Astrocyte (in vitro differentiated cells and primary cell): ENCODE measurements at regions not wholly inside any gene's neighbourhood (a gene's known extent, or its start where the extent isn't known, plus 50 kb on each side); places are given as distances from the start of the nearest gene placed in this dataset.

ENCODE experiments used
- CTCF ChIP-seq: IDR thresholded peaks from 2 replicates; pipeline ENCODE4 v1.5.1; 2011; ENCODE audit warnings: low read depth, mild to moderate bottlenecking, inconsistent platforms, low read length, moderate library complexity; ENCODE audit not compliant: insufficient read depth
- EZH2 ChIP-seq: IDR thresholded peaks from 2 replicates; pipeline ENCODE4 v1.6.1; 2012; ENCODE audit warnings: mild to moderate bottlenecking, low read length, inconsistent platforms; ENCODE audit not compliant: insufficient read depth

- TF ChIP-seq CTCF = no peak
- TF ChIP-seq EZH2 = no peak
Measured at GRCh38 chr10:57663401-57663800, 604.3 kb downstream of the IPMK start.
